HG02642 (cell line): ENCODE measurements at regions not wholly inside any gene's neighbourhood (a gene's known extent, or its start where the extent isn't known, plus 50 kb on each side); places are given as distances from the start of the nearest gene placed in this dataset.

Source experiments
- ATAC-seq: cut with Tn5 transposase; IDR thresholded peaks from one replicate; pipeline ENCODE4 v1.9.1; 2021; ENCODE audit warnings: mild to moderate bottlenecking; ENCODE audit not compliant: unreplicated experiment, poor library complexity

DNA sequence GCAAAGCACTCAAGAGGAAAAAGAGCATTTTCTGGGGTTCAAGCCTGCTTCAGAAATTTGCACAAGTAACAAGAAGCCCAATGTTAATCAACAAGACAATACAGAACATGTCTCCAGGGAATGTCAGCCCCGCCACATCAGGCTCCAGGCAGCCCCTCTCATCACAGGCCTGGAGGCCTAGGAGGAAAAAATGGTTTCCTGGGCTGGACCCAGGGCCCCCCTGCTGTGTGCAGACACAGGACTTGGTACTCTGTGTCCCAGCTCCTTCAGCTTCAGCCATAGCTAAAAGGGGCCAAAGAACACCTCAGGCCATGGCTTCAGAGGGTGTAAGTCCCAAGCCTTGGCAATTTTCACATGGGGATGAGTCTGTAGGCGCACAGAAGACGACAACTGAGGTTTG lies 802.9 kb upstream of the KLHL29 start:
- ATAC-seq: no peak

DNA sequence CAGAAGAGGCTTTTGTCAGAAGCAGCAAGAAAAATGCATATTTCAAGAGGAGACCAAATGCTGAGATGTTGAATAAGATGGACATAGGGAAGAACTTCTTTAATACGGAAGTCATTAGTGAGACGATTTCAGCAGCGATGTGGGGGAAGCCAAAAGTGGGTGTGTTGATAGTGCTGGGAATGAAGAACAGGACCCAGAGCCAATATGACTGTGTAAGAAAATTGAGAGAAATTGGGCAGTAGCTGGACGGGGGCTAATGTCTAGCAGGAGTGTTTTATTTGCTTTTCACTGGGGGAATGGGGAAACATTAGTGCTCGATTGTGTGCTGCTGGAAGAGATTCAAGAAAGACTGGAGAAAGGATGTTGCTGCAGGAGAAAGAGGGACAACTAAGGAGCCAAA lies 788.7 kb upstream of the KLHL29 start:
- ATAC-seq: no peak

DNA sequence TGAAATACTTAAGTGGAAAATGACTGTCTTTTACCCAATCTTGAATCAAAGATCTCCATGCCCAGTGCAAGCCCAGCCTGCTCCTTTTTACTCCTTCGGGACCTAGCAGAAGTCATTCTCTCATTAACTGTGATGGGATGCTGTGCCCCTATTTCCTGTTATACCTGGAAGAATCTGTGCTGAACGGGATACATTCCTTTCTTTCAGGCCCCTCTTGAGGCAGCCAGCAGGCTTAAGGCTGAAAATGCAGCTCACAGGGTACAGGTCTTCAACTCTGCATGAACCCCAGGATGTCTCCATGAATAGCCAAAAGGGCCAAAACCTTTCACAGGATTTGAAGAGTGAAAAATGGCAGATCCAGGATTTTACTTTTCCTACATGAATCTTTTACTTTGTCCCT lies 784.8 kb upstream of the KLHL29 start:
- no peak for ATAC-seq

DNA sequence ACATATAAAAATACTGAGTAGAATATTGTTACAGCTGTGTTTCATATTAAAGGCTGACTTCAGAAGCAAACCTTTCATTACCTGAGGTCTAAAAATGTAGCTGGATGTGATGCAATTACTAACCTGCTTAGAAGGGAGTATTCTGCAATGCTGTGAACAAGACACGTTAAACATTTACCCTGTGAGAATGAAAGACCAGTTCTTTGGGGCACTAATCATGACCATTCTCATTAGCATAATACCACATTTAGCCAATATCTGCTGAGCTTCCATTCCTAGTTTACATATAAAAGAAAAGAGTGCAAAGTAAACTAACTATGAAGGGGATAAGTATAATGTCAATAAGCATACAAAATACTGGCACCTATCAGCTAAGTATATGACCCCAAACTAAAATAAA lies 784.0 kb upstream of the KLHL29 start:
- ATAC-seq: no peak

DNA sequence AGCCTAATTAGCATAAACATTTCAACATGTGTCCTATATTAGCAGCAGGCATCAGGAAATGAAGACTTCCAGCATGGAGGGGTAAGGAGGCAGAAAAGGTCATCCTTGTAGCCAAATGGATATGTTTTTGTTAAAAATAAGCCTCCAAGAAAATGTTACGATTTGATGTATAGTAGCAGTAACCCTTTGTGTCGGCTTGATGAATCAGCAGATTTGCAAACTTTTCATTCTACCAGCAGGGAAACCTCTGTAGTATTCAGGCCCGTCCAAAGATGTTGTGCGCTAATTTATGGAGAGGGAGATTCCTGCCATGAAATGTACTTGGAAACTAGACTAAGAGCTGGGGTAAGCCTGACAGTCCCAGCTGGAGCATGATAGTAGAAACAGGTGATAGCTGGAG lies 780.8 kb upstream of the KLHL29 start:
- no peak for ATAC-seq

DNA sequence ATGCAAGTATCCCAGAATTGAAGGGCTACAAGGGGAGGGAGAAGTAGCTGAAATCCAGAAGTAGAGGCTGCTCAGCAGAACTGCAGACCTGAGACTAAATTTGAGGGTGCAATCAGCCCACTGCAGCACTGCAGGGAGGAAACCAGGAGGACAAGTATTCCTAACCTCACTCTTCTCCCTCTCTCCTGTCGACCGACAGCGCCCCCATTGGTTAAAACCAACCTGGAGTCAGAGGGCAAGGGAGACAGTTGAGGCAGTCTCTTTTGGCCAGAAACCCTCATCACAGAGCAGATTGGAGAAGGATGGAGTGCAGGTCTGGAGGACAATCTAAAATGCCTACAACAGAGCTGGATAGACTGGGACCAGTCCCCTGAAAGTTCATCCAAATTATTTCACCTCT lies 768.9 kb upstream of the KLHL29 start:
- ATAC-seq: no peak

DNA sequence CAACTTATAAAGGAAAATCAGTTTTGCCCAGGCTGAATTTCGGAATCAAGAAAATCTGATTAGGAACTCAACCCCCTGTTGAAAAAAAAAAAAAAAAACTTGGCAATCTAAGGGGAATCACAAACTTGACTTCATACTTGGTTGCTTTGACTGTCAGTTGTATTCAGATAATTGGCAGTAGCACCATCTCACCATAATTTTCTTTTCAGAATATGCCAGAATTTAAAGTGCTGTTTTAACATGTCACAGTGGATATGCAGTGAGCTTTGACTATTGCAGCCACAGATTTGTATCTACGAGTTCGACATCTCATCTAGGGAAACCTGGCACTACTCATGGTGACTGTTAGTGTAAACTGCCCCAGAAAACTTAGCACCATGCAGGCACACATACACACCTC lies 761.4 kb upstream of the KLHL29 start:
- no peak for ATAC-seq

DNA sequence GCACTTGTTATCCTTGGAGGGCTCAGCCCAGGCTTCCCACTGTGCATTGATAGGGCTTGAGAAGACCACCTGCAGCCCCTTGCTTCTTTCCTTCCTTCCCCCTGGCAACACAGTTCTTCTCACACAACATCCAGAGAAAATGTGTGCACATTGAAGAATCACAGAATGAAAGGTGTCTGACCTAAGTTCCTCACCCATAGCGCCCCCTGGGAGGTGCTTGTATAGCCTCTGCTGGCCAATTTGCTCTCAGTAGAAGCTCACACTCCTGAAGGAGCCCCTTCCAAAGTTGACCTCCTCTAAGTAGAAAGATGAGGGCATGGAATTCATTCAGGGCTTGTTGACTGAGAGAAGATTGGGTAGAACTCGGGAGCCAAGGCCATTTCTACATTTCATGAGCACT lies 758.4 kb upstream of the KLHL29 start:
- ATAC-seq: no peak

DNA sequence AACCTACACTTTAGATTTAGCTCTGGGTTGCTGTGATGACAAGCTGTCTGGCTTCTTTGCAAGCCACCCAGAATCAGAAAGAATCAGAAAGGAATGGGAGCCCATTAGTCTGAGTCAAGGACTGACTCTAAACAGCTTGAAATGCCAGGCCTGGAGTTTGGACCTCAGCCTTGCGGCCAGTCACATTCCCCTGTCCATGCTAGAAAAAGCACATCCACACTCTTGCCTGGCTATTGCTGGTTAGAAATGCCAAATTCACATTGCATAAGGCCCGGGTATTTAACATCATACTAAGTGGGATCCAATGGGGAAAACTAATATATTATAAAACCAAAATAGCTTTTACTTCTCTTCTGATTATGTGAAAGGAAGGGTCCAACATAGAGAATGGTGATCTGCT lies 756.8 kb upstream of the KLHL29 start:
- ATAC-seq: no peak

DNA sequence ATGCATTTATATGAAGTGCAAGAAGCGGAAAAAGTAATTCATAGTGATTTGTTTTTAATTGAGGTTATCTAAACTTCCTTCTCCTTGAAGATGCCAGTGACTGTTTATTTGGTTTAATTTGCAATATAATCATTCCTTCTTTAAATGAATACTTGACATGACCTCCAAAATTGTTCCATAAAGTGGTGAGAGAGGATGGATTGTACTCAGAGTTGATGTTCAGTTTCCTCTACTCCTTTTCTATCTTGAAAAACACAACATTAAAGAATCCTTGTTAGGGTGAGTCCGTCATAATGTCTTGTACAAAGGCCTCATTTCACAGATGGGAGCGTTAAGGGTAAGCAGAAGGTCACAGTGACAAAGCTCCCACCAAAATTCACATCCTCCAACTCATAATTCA lies 756.1 kb upstream of the KLHL29 start:
- no peak for ATAC-seq

DNA sequence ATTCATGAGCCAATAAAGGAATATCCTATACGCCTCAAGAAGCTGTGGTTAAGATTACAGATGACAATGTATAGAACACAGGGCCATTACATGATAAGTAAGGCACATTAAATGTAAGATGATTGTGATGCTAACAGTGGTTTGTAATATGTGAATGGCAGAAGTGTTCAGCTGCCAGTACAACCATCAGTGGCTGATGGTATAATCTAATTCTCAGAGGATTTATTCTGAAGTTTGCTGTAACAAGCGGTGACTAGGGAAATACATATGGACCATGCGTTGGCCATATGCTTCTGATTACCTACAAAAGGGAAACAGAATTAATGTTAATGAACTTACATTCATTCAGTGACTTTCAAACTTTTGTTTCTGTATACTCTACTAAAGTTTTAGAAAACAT lies 750.8 kb upstream of the KLHL29 start:
- no peak for ATAC-seq

DNA sequence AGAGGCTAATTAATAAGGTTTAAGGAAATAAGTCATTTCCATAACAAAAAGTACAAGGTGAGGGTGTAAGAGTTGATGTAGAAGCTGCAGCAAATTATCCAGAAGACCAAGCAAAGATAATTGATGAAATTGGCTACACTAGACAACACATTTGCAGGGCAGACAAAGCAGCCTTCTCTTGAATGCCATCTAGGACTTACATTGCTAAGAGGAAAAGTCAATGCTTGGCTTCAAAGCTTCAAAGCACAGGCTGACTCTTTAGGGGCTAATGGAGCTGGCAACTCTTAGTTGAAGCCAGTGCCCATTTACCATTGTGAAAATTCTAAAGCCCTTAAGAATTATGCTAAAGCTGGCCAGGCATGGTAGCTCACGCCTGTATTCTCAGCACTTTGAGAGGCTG lies 728.6 kb upstream of the KLHL29 start:
- no peak for ATAC-seq

DNA sequence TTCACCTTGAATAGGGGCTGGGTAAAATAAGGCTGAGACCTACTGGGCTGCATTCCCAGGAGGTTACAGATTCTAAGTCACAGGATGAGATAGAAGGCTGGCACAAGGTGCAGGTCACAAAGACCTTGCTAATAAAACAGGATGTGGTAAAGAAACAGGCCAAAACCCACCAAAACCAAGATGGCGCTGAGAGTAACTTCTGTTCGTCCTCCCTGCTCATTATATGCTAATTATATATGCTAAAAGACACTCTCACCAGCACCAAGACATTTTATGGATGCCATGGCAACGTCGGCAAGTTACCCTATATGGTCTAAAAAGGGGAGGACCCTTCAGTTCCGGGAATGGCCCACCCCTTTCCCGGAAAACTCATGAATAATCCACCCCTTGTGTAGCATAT lies 711.5 kb upstream of the KLHL29 start:
- ATAC-seq: no peak

DNA sequence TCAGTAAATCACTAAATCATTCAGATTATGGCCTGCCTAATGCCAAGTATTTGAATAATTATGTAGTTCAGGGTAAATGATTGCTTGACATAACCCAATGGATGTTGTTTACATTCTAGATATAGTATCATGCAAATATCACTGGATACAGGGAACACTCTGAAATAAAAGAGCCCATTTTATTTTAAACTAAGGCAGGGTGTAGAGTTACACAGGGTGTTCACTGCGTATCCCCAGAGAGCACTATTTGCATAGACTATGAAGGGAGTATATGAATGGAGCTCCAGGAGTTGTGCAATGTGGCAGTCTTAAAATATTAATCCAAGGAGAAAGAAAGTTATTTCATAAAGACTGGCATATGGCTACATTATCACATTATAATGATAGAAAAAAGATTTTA lies 701.1 kb upstream of the KLHL29 start:
- ATAC-seq: no peak

DNA sequence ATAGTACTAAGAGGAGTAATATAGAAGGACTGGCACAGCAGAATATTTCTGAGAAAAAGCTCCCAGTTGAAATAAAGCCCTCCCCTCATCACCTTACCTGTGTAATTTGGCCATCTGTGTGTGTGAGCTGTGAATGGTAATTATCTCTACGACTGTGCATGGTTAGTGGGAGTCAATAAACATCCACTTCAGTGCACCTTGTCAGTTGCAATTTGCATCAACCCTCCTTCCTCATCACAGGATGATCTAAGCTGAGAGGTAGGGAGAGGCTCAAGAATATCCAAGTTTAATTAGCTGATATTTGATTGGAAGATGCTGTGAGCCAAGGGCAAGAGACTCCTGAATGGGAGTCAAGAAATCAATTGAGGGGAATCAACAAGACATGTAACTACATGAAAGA lies 694.9 kb upstream of the KLHL29 start:
- ATAC-seq: no peak

DNA sequence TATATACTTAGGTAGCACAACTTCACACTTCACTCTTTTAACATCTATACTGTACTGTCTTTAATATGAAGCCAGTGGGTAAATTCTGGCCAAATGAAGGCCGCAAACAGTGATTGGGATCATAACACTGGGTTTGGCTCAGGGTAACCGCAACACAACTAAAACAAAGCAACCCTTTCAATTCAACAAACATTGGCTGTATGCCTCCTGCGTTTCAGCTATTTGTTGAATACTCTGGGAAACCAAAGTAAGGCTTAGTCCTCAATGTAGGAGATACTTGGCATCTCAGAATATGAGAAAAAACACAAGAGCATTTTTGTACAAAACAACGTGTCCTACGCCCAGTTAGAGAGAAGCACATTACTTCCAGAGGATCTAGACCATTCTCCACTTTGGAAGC lies 693.3 kb upstream of the KLHL29 start:
- ATAC-seq: no peak

DNA sequence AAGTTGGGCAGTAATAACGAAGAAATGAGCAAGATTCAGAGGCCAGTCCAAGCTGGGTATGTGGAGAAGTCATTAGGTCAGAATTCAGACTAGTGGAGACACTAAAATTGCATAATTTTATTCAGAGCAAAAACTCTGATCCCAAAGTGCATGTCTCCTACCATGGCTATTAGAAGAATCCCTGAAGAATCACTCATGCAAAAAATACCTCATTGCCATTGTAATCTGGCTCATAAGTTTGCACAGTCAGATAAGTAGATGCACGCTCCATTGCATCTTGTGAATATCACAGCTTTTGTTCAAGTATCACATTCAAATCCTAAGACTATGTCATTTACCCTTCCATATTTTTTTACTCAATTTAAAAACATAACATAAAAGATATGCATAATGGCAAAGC lies 692.2 kb upstream of the KLHL29 start:
- no peak for ATAC-seq

DNA sequence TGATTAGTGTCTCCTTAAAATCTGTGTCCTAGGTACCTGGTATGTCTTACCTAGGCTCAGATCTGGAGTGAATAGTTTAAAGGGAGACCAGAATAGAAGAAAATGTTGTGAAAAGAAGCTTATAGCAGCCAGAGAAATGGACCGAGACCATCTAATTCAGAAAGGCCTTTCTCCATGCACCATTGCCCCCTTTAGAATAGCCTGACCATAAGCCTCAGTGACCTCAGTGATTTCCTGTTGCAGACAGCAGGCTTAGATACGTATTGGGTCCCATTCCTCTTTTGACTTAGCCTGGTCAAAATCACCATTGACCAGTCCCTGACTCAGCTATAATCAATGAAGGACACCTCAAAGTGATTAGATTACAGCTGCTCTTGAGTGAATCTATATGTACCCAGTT lies 690.7 kb upstream of the KLHL29 start:
- no peak for ATAC-seq

DNA sequence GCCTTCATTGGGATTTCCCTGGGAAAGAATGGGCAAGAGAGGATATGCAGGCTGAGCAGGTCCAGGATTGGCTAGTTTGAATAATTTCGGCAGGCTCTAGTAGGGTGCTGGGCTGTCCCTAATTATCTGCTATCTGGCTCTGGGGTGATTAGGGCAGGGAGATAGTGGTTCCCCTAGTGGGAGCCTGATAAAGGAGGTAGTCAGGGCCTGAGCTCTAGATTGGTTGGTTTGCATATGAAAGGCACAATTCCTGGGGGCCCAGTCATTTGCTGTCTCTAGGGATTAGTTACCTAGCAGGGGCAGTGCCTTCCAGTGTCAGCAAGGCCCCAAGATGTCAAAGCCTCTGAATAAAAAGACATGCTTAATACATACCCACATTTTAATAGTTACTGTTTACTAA lies 690.1 kb upstream of the KLHL29 start:
- ATAC-seq: no peak

DNA sequence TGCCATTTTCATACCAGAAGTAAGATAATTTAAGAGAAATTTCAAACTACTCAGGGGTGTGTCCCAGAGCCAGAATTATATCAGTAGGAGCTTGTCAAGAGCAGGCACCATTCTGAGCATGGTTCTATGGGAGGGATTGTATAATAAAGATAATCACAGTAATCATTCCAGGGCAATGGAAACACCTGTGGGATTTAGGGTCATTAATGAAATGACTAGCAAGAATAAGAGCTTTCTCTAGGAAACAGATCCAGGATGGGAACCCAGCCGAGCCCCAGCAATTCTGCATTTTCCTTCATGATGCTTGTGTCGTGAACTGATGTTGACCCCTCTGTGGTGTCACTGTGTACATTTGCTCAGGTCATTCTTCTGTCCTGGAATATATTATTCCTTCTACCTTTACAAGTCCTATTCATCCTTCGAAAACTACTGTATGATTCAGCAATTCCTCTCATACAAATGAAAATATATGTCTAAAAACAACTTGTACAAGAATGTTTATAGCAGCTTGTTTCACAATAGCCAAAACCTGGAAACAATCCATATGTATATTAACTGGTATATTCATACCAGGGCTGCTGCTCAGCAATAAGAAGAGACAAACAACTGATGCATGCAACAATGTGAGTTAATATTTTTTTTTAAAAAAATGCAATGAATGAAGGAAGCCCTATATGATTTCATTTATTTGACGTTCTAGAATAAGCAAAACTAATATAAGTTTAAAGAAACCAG lies 687.8 kb upstream of the KLHL29 start:
- ATAC-seq: no peak

DNA sequence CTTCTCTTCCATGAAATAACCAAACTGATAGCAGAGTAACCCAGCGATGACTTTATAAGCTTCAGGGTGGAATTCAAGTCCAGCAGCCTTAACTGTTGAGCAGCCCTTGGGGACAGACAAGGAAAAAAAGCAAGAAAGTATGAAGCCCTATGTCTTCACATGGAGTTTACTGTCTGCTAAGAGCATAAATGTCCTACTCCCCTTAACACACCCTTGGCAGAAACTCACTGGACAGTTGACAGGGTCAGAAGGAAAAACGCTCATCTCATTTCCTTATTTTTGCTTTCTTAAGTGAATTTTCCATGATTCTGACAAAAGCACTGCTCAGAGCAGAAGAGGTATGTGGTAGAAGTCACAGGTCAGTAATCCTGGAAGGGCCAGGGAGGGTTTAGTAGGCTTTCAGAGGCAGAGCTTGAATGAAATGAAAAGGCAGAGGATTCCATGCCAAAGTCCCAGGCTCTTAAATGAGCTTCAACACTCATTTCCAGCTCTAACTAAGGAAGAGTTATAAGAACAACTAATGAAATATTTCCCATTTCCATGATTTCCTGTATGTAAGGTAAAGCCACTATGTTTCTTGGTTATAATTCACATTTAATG lies 683.3 kb upstream of the KLHL29 start:
- ATAC-seq: no peak

DNA sequence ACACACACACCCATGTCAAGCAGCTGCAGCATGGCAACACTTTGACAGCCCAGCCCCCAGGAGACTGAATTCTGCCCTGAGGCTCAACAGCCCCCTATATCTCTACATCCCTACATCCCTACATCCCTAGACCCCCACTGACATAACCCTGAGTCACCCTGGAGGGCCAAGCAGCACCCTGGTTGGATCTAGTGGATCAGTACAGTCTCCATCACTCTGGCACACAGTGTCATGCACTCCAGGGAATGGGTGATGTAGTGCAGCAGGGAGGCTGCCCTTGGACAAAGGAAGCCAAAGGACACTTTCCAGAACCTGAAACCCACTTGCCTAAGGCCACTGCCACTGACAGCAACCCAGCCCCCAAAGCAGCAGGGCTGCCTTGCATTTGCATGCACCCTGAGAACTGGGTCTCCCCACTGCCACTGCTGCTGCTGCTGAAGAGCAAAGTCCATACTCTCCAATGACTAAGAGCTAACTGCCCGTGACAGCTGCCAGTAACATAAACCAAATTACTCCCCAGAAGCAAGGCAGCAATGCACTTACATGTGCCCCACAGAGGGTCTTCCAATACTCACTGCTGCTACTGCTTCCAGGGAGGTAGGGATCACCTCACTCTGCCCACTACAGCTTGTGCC lies 681.6 kb upstream of the KLHL29 start:
- no peak for ATAC-seq
